GM20000 (cell line): ENCODE measurements at regions not wholly inside any gene's neighbourhood (a gene's known extent, or its start where the extent isn't known, plus 50 kb on each side); places are given as distances from the start of the nearest gene placed in this dataset.

ENCODE experiments used
- DNase-seq: peaks from one replicate; pipeline ENCODE4 v3.0.0; 2012; ENCODE audit warnings: low spot score
- CTCF ChIP-seq: IDR thresholded peaks from 2 replicates; pipeline ENCODE4 v1.5.1; 2012; ENCODE audit warnings: mild to moderate bottlenecking, control low read depth; ENCODE audit errors: extremely low read depth, missing control alignments

GRCh38 chr3:193048127-193048526 is 130.5 kb upstream of the MB21D2 start:
- DNase-seq, result no peak
- no peak for TF ChIP-seq CTCF

- no peak for TF ChIP-seq CTCF
- DNase-seq, result no peak
Observed at GRCh38 chr3:193049935-193050334, 132.3 kb upstream of the MB21D2 start.

GRCh38 chr3:193051314-193051713 is 133.7 kb upstream of the MB21D2 start:
- no peak for TF ChIP-seq CTCF
- DNase-seq, result no peak

- no peak for DNase-seq
- TF ChIP-seq CTCF, result no peak
Observed at GRCh38 chr3:193052354-193053045, 134.8 kb upstream of the MB21D2 start.

- no peak for TF ChIP-seq CTCF
- no peak for DNase-seq
Observed at GRCh38 chr3:193053046-193053435, 135.4 kb upstream of the MB21D2 start.

- DNase-seq, result no peak
- no peak for TF ChIP-seq CTCF
Observed at GRCh38 chr3:193055352-193055751, 137.7 kb upstream of the MB21D2 start.

- TF ChIP-seq CTCF, result no peak
- no peak for DNase-seq
Observed at GRCh38 chr3:193057616-193058015, 140.0 kb upstream of the MB21D2 start.
